GM18870 (cell line): ENCODE measurements at regions not wholly inside any gene's neighbourhood (a gene's known extent, or its start where the extent isn't known, plus 50 kb on each side); places are given as distances from the start of the nearest gene placed in this dataset.
A peak's percentile ranks its signal among the peaks of the same experiment; 100 is the strongest.

Experiments
- ATAC-seq: cut with Tn5 transposase; IDR thresholded peaks from one replicate; pipeline ENCODE4 v1.9.1; 2021; ENCODE audit warnings: moderate library complexity; ENCODE audit not compliant: unreplicated experiment

- no peak for ATAC-seq
Observed at GRCh38 chr4:80145739-80146138, 51.6 kb upstream of the PRDM8 start.

GRCh38 chr4:80144676-80145470, 52.4 kb upstream of the PRDM8 start:
- ATAC-seq = no peak

- ATAC-seq = no peak
Observed at GRCh38 chr4:80143307-80143679, 54.0 kb upstream of the PRDM8 start.

- ATAC-seq = no peak
Observed at GRCh38 chr4:80142394-80143306, 54.7 kb upstream of the PRDM8 start.

GRCh38 chr4:80141543-80141942, 55.8 kb upstream of the PRDM8 start:
- no peak for ATAC-seq

DNA sequence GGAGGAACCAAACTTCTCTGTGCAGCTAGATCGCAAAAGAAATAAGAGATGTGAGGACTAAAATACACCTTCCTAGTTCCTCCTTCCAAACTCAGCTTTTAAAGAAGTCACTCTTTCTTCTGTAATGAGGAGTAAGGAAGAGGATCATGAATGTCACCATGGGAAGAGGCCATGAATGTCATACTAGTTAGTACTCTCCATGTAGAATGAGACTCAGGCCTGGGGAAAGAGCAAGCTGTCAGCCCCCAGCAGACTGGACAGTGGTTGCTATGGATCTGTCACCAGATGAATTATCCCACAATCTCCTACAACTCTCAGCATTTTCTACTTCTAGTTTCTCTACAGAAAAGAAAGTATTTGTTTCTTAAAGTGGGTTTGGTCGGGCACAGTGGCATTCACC, 57.1 kb upstream of the PRDM8 start:
- no peak for ATAC-seq

DNA sequence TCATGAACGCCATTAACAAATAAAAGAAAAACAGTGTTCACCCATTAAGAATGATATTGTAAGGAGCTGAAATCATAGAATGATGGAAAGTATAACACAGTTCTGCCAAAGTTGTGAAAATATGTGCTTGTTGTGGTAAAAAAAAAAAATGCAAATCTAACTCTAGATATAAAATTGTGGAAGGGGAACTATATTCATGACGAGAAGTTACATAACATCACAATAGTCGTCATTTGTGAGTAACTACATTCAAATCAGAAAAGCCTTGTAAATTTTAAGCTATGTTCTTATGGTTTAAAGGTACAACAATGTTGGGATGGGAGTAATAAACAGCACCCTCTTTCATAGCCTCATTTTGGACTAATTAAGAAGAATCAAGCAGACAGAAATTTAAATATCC, 57.6 kb upstream of the PRDM8 start:
- ATAC-seq = no peak

DNA sequence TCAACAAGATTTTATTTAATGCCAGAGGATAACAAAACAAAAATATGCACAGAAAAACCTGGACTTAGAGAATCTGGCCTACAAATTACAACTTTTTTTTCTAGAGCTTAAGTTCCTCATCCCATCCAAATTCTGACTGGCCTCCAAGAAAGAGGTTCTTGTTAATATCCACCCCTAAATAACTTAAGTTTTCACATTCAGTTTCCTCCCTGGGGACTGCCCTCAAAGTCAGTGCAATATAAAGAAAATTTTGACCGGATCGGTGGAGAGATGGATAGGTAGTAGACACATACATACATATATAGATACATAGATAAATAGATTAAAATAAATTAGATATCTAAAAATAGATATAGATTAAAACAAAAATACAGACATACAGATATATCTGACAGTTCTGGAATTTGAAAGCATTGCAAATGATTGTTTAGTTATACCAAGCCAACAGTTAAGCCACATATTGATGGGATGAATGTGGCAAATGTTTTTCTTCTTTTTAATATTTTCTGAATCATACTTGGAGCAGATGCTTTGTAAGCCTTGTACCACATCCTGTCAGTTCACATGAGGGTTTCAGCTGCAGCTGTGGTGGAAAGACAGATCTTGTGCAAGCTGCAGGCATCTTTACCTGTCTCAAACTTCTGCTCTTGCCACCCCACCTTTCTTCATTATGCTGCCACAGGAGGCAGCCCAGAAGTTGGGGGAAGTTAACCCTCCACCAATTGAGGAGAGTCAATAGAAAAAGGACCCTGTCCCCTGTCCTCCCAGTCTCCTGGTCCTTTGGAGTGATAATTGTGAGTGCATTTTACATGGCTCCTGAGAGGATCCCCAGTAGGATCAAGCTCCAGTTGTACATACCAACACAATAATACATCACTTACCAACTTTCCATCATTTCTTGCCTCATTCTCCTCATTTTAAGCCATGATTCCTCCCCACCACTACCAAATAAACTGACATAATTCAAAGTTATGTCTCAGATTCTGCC, 58.5 kb upstream of the PRDM8 start:
- ATAC-seq = peak; percentile 91

DNA sequence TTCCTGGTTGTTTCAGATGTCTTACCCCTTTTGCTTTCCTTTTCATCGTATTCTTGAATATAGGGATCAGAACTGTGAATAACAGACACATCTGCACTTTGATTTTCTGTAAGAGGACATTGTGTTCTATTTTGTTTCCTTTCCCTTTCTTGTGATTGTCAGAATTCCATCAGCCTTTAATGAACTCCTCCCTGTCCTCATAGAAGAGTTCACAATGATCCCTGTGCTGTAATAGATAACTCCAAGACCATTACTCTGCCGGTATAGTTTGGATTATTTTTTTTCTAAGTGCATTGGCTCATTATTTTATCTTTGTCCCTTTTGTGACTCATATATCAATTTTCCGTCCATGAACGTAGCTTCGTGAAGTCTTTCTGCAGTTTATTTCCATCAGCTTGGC, 59.7 kb upstream of the PRDM8 start:
- no peak for ATAC-seq

GRCh38 chr4:80136270-80136669, 61.0 kb upstream of the PRDM8 start:
- no peak for ATAC-seq

GRCh38 chr4:80135702-80136058, 61.6 kb upstream of the PRDM8 start:
- ATAC-seq = no peak

DNA sequence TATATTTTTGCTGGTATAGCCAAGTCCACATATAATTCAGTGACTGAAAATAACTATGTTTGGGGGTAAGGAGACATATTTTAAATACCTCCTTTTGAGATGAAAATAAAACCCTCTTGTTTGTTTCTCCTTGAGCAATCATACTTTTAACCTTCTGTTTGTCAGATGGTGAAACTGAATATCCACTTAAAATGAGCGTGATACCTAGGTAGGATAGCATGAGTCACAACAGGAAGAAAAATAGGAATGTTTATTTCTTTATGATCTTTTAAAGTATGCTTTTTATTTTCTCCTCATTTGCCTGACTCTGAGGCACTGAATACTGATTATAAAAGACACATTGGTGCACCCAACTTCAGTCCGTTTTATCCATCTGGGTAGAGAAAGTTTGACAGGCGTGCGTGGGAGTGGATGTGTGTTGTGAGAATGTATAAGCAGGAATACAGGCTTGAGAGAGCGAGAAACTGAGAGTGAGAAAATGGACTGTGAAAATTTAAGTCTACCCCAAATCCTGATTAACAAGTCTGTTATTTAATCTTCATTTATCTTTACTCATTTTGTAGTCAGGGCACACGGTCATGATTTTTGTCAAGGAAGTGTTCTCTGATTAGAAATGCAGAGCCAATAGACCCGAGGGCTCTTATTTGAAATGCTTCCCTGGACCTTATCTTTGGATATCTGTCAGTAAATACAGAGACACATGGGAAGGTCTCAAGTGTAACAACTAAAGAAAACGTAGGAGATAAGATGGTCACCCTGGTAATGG, 62.1 kb upstream of the ANTXR2 start:
- ATAC-seq = no peak

DNA sequence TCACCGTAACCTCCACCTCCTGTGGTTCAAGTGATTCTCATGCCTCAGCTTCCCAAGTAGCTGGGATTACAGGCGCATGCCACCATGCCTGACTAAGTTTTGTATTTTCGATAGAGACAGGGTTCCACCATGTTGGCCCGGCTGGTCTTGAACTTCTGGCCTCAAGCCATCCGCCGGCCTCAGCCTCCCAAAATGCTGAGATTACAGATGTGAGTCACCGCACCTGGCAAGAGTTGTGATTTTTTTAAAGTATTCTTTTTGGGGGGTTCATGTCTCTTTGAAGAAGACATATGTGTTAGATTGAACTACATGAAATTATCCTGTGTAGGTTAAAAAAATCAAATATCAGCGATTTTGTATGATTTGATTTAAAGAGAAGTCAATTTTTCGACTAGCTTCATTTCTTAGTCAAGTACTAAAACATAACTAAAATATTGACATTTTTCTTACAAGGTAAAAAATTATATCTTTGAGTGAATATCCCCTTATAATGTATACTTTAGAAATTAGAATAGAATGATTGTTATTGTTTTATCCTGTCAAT, 60.3 kb upstream of the ANTXR2 start:
- ATAC-seq = no peak

DNA sequence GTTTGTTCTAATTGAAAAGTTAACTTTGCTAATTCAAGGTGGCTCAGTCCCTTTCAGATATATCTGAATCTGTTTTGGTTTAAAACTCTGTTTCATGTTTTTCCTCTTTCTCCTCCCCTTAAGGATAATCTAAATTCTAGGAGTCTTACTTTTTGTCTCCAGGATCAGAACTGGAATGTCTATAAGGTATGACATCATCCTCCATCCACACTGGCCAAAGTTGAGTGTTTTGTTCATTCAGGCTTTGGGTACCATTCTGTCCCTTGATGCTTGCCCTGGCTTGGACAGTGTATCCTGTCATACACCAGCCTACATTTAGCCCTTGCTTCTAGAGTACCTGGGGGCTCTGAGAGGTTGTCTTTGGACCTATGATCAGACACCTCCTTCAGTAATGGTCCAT, 56.8 kb upstream of the ANTXR2 start:
- ATAC-seq = no peak

DNA sequence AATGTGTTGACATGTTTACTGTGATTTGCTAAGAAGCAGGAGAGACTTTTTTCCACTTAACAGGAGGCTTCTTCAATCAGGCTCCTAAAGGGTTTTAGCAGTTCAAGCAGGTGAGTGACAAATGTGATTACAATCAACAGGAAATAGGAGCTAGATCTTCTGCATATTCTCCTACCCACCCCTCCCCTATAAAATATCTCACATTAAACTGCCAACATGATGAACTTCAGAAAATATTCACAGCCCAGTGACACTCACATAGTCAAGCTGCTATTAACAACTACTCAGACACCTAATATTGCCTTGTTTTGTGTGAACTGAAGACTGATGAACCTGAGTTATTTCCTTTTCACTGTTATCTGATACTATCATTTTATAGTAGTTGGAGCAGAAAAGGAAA, 55.9 kb upstream of the ANTXR2 start:
- ATAC-seq = no peak

DNA sequence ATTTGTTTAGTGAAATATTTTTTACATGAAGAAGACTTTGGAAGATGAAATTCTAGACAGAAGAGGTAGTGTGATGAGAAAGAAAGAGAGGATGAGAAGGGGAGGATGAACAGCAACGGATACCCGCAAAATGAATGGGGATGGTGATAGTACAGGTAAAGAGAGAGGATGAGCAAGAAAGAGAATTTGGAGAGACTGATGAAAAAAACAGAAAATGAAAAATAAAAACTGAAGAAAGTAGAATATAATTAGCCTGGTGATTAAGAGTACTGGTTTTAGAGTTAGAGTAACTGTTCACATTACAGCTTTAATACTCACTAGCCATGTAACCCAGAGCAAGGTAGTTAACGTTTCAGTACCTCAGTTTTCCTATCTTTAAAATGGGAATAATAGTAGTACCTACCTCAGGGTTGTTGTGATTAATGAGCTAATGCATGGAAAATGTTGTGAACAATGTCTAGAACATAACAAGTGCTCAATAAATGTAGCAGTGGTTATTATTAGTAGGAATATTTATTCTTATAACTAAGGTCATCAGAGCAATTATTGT, 54.9 kb upstream of the ANTXR2 start:
- no peak for ATAC-seq

DNA sequence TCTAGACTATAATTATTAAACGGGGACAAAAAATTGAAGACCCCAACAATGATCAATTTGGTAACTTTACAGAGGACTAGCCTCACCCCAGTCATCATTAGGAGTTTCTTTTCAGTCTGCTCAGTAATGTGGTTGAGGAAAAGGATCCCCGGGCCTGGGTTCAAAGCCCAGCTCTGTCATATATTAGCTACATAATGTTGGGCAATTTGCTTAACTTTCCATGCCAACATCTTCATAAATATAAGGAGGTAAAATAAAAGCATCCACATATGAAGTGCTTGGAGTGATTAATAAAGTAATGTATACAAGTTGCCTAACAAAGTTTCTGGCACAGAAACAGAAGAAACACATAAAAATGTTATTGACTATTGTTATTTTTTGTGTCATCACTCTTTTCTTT, 53.4 kb upstream of the ANTXR2 start:
- no peak for ATAC-seq

GRCh38 chr4:80125252-80126177, 52.5 kb upstream of the ANTXR2 start:
- ATAC-seq = peak; percentile 64
